GM12891 (cell line): ENCODE measurements at regions not wholly inside any gene's neighbourhood (a gene's known extent, or its start where the extent isn't known, plus 50 kb on each side); places are given as distances from the start of the nearest gene placed in this dataset.

Experiments
- POLR2A ChIP-seq: IDR thresholded peaks from 2 replicates; pipeline ENCODE4 v1.6.1; 2011; ENCODE audit warnings: low read depth, low read length, control low read depth
- POLR2AphosphoS5 ChIP-seq: IDR thresholded peaks from 2 replicates; pipeline ENCODE4 v1.6.1; 2011; ENCODE audit warnings: low read depth, low read length, control low read depth
- POU2F2 ChIP-seq: IDR thresholded peaks from 2 replicates; pipeline ENCODE4 v1.6.1; 2011; ENCODE audit warnings: low read depth, mild to moderate bottlenecking, control low read depth, low read length, moderate library complexity
- SPI1 ChIP-seq: IDR thresholded peaks from 2 replicates; pipeline ENCODE4 v1.6.1; 2011; ENCODE audit warnings: low read depth, low read length, control low read depth
- TAF1 ChIP-seq: IDR thresholded peaks from 2 replicates; pipeline ENCODE4 v1.6.1; 2011; ENCODE audit warnings: low read depth, low read length, control low read depth

GRCh38 chr22:27577574-27577969, 224.0 kb downstream of the MN1 start:
- TF ChIP-seq SPI1 (no peak), TAF1 (no peak), POLR2AphosphoS5 (no peak), POU2F2 (no peak), POLR2A (no peak)
